SHP77 treated with DMSO at 0.1 percent for 48 hours (cell line): ENCODE measurements at regions not wholly inside any gene's neighbourhood (a gene's known extent, or its start where the extent isn't known, plus 50 kb on each side); places are given as distances from the start of the nearest gene placed in this dataset.
"Not testable (repeated sequence)": the region's sequence is repeated elsewhere in the genome, so short reads cannot be mapped to it uniquely, and the experiment has no call there.

Experiments
- DNase-seq: peaks from one replicate; lab custom pipeline; 2025; lab: John Stamatoyannopoulos, UW

GRCh38 chr17:77290759-77291558 lies 150.2 kb downstream of the SEC14L1 start:
- not testable (repeated sequence) for DNase-seq

- DNase-seq, result no peak
These were observed 151.0 kb downstream of the SEC14L1 start for GRCh38 chr17:77291591-77292386.

- DNase-seq, result no peak
These were observed 154.0 kb downstream of the SEC14L1 start for GRCh38 chr17:77294761-77295160.

GRCh38 chr17:77295241-77295853 lies 154.6 kb downstream of the SEC14L1 start:
- DNase-seq, result no peak

GRCh38 chr17:77296769-77297409 lies 156.1 kb downstream of the SEC14L1 start:
- no peak for DNase-seq

- no peak for DNase-seq
These were observed 157.2 kb downstream of the SEC14L1 start for GRCh38 chr17:77297693-77298666.

- DNase-seq, result no peak
These were observed 158.0 kb downstream of the SEC14L1 start for GRCh38 chr17:77298811-77299210.

GRCh38 chr17:77299256-77300015 lies 158.7 kb downstream of the SEC14L1 start:
- DNase-seq, result no peak

DNA sequence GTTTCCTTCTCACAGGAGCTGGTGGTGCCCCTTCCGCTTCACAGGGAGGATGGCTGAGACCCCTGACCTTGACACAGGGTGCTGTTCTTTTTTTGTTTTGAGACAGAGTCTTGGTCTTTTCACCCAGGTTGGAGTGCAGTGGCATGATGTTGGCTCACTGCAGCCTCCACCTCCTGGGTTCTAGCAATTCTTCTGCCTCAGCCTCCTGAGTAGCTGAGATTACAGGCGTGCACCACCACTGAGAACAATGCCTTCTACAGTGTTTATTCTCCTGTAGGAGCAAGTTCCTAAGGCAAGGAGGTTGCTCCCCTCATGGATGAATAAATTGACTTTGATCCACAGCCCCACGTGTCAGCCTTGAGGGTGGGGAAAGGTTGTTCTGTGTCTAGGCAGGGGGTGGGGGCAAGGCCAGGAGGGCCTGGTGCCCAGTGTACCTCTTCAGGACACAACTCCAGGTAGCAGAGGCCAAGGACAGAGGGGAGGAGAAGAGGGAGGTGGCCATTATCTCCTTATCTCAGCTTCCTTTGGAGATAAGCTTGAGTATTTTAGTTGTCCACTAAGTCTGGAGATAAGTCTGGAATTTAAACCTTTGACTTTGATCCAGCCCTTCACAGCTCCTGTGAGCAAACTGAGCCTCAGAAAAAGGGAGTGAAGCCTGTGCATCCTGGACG lies 159.4 kb downstream of the SEC14L1 start:
- no peak for DNase-seq

DNA sequence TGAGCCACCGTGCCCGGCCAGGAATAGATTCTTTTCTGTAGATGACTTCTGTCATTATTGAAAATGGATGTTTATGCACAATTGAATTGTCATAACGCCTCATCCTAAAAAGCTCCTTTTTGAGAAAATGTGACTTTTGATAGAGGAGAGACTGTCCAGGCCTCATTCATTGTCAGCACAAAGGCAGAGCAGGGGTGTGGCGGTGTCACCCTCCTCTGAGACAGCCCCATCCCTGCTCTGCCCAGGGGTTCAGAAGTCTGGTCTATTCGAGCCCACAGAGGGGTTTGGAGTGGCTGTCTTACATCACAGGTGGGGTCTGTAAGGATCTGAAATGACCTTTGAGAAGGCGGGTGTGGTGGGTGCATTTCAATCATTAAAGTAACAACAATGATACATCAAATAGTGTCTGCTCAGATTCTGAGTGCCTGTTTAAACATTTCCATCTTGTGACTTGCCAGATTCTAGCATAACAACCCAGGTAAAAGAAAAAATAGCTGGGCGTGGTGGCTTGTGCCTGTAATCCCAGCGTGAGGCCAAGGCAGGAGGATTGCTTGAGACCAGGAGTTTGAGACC lies 161.0 kb downstream of the SEC14L1 start:
- DNase-seq, result no peak

GRCh38 chr17:77302682-77303081 lies 161.9 kb downstream of the SEC14L1 start:
- DNase-seq, result no peak

DNA sequence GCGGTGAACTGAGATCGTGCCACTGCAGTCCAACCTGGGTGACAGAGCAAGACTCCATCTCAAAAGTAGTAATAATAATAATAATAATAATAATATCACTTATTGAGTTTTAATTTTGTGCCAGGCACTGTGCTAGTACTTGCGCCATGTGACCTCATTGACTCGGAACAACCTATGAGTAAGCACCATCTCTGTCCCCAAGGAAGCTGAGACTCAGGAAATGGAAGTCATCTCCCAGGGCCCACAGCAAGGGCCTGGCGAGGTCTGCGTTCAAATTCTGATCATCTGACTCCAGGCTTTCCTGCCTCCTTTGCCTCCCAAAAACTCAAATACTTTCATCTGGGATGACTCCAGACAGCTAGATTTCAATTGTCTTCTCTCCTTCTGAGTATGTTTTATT lies 162.9 kb downstream of the SEC14L1 start:
- no peak for DNase-seq

GRCh38 chr17:77304051-77304745 lies 163.4 kb downstream of the SEC14L1 start:
- no peak for DNase-seq

DNA sequence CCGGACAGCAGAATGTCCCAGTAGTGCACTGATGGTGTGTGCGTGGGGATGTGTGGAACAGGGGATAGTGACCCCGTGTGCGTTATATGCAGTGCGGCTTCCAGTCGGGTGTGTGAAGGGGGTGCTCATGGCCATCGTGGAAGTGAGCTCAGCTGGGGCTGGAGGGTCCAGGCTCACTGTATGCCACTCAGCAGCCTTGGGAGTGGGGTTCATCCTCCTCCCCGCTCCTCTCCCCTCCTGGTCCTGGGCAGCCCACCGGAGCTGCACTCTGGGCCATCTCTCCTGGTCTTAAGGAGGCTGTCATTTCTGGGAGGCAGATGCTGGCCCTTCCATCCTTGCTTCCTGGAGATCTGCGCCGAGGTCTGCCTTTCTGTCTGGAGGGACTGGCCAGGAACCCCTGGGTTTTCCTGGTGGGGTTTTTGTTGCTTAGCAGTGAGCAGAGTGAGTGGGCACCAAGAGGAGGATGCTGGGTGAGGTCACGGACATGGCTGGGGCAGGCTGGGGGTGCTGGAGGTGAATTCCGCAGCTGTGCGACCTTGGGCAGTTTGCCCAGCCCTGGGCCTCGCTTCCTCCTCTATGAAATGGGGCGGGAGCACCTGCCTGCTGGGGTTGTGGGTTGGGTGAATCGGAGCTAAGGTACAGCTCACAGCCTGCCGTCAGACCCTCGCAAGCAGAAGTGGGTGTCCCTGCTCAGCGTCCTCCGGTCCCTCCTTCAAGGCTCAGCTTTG lies 164.1 kb downstream of the SEC14L1 start:
- DNase-seq, result no peak

DNA sequence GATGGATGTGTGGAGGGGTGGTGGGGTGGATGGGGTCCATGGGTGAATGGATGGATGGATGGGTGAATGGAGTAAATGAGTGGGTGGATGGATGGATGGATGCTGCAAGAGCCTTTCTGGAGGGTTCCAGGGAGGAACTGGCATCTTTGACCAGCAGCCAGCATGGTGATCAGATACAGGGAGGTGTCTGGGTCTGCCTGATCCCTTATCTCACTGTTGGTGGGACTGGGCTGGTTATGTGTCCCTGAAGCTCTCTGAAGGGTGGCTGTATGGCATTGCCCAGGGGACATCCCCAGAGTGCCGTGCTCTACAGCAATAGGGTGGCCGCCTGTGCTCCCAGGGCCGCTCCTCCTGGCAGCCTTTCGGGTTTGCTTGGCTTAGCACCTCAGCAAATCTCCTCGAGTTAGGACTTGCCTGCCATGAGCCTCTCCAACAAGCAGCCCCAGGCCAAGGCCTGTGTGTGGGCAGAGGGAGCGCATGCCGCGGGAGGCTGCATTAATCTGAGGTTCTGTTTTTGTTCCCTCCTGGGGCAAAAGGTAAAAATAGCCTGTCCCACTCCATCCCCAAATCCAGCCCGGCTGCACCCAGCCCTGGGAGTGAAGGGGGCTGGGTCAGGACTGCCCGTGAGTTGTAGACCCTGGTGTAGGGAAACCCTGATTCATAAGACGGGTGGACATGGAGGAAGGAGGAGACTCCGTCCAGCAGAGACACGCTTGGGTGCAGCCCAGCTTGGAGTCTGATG lies 165.4 kb downstream of the SEC14L1 start:
- no peak for DNase-seq

GRCh38 chr17:77306790-77307478 lies 166.2 kb downstream of the SEC14L1 start:
- no peak for DNase-seq
